Lung (tissue), 11 donors: ENCODE measurements at regions not wholly inside any gene's neighbourhood (a gene's known extent, or its start where the extent isn't known, plus 50 kb on each side); places are given as distances from the start of the nearest gene placed in this dataset.

Source experiments
- ATAC-seq: fragments of 200-7000 bp; cut with Tn5 transposase; one replicate; pipeline ENCODE4 v1.9.1; 2020; ENCODE audit warnings: moderate number of reproducible peaks; ENCODE audit not compliant: insufficient read depth, low FRiP score
- DNase-seq, 3 donors: peaks; one replicate each; pipeline ENCODE4 v3.0.0-alpha.2; 2013 to 2017
- H3K27ac ChIP-seq, 2 donors: one replicate each; pipeline ENCODE4 v1.5.1; 2013; ENCODE audit warnings: mild to moderate bottlenecking in 2 of 2, moderate library complexity in 2 of 2, control low read depth in 1 of 2, inconsistent platforms in 1 of 2, low read depth in 1 of 2, low read length in 1 of 2
- H3K27me3 ChIP-seq, 3 donors: one replicate each; pipeline ENCODE4 v1.5.1; 2013; ENCODE audit warnings: low read length in 2 of 3; ENCODE audit not compliant: control insufficient read depth in 3 of 3, insufficient read depth in 3 of 3
- H3K36me3 ChIP-seq, 4 donors: one replicate each; pipeline ENCODE4 v1.5.1; 2013; ENCODE audit warnings: low read length in 4 of 4, mild to moderate bottlenecking in 1 of 4, moderate library complexity in 1 of 4; ENCODE audit not compliant: control insufficient read depth in 4 of 4, insufficient read depth in 4 of 4
- H3K4me1 ChIP-seq, 5 donors: one replicate each; pipeline ENCODE4 v1.5.1; 2013; ENCODE audit warnings: low read length in 5 of 5, mild to moderate bottlenecking in 2 of 5, moderate library complexity in 1 of 5; ENCODE audit not compliant: control insufficient read depth in 5 of 5, insufficient read depth in 5 of 5
- H3K4me3 ChIP-seq: one replicate; pipeline ENCODE4 v1.5.1; 2013; ENCODE audit warnings: mild to moderate bottlenecking, control low read depth, moderate library complexity
- H3K9ac ChIP-seq, 2 donors: one replicate each; pipeline ENCODE4 v1.5.1; 2013; ENCODE audit warnings: low read length in 2 of 2, control low read depth in 1 of 2; ENCODE audit not compliant: insufficient read depth in 1 of 2
- H3K9me3 ChIP-seq, 4 donors: one replicate each; pipeline ENCODE4 v1.5.1; 2013; ENCODE audit warnings: low read length in 3 of 4, mild to moderate bottlenecking in 1 of 4, moderate library complexity in 1 of 4; ENCODE audit not compliant: control insufficient read depth in 4 of 4, insufficient read depth in 3 of 4
- WGBS, 2 donors: extraction: QIAGEN DNeasy Blood & Tissue Kit; methylation state at CpG; one replicate each; pipeline ENCODE4 v1.1.7; 2013; 5-methylcytosine and 5-hydroxymethylcytosine counted together
- TF ChIP-seq, protein P1 (sequence below): IDR thresholded peaks from 2 replicates; pipeline ENCODE4 v1.5.1; 2012; ENCODE audit warnings: mild to moderate bottlenecking; ENCODE audit errors: control extremely low read depth, extremely low read depth
- donor health status: control.
- donor health status: control.
- donor health status: Bipolar disorder and iron deficiency.
- donor health status: healthy.
- donor health status: DM: yes; HTN: yes; CAD: no.

DNA sequence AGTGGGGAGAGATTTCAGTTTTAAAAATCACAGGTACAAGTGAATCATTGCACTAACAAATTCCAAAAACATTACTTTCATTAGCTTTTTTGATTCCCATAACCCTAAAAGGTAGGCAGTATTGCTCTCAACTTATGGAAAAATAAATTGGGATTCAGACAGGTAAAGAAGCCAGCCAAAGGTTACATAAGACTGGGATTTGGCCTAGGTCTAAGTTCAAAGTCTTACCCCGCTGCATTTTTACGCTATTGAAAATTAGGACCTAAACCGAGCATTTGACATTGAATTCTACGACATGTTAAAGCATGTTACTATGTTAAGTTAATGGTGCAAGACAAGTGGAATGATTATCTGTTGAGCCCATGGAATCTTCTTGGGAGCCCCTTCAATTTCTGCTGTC lies 89.6 kb downstream of the ENC1 start:
- Histone ChIP-seq H3K4me3 (no peak overlapping the region), H3K4me1 (no peaks in the 10 kb centered on the region), H3K36me3 (no peaks in the 10 kb centered on the region), H3K9ac (no peak overlapping the region), H3K27me3 (no peaks in the 10 kb centered on the region), H3K27ac (no peak overlapping the region), H3K9me3 (no peaks in the 10 kb centered on the region)
- no peak for ATAC-seq
- DNase-seq = no peak
- whole genome bisulfite sequencing, 2 donors = 85 to 98% methylated on average over 4 of the region's 4 CpGs
- TF ChIP-seq, protein P1, sequence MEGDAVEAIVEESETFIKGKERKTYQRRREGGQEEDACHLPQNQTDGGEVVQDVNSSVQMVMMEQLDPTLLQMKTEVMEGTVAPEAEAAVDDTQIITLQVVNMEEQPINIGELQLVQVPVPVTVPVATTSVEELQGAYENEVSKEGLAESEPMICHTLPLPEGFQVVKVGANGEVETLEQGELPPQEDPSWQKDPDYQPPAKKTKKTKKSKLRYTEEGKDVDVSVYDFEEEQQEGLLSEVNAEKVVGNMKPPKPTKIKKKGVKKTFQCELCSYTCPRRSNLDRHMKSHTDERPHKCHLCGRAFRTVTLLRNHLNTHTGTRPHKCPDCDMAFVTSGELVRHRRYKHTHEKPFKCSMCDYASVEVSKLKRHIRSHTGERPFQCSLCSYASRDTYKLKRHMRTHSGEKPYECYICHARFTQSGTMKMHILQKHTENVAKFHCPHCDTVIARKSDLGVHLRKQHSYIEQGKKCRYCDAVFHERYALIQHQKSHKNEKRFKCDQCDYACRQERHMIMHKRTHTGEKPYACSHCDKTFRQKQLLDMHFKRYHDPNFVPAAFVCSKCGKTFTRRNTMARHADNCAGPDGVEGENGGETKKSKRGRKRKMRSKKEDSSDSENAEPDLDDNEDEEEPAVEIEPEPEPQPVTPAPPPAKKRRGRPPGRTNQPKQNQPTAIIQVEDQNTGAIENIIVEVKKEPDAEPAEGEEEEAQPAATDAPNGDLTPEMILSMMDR = no peak

DNA sequence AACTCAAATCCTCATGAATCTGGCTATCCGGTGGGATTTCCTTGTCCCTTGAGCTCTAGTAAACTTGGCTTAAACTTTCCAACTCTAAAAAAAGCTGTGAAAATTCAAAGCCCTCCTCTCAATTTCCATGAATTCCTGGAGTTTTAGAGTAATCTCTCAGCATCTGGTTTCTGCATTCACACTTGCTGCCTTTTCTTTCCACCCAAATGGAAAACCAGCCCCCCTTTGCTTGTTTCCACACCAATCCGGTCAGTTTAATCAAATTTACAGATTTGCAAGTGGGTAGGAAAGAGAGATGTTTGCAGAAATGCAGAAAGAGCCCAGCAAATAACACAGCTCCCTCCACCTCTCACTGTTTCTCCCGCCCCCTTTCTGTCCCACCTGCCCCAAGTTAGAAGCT lies 91.1 kb downstream of the ENC1 start:
- ATAC-seq (no peak), DNase-seq (no peak)
- Histone ChIP-seq H3K27ac (no peak overlapping the region), H3K36me3 (no peaks in the 10 kb centered on the region), H3K9me3 (no peaks in the 10 kb centered on the region), H3K4me1 (no peaks in the 10 kb centered on the region), H3K9ac (no peak overlapping the region), H3K27me3 (no peaks in the 10 kb centered on the region), H3K4me3 (no peak overlapping the region)
- 86 to 92% methylated on average over 3 of the region's 3 CpGs for WGBS, 2 donors
- TF ChIP-seq, protein P1 = no peak

DNA sequence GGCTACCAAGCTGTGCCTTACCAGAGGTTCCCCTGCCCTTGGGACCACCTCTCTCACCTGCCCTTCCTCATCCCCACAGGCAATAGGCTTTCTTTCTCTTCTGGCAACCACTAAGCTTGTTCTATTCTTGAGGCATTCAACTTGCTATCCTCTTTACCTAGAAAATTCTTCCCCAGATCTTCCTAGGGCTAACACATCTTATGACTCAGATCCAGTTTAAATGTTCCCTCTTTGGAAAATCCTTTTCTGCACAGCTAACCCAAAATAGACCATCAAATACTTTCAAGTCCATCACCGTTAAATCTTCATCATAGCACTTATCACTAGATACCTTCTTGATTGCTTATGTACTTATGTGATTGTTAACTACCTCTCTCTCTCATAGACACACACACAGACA lies 93.7 kb downstream of the ENC1 start:
- H3K27ac ChIP-seq = no peak overlapping the region
- TF ChIP-seq, protein P1 = no peak
- peaks cover 0 to 10% (median 3%) of the 10 kb centered on the region in 5 donors for H3K4me1 ChIP-seq
- no peak overlapping the region for H3K9ac ChIP-seq
- no peak for ATAC-seq
- no peak for DNase-seq
- H3K36me3 ChIP-seq = no peaks in the 10 kb centered on the region
- H3K9me3 ChIP-seq = no peaks in the 10 kb centered on the region
- H3K27me3 ChIP-seq = no peaks in the 10 kb centered on the region
- no peak overlapping the region for H3K4me3 ChIP-seq
- 91 to 96% methylated on average over 1 of the region's 1 CpG for WGBS, 2 donors

DNA sequence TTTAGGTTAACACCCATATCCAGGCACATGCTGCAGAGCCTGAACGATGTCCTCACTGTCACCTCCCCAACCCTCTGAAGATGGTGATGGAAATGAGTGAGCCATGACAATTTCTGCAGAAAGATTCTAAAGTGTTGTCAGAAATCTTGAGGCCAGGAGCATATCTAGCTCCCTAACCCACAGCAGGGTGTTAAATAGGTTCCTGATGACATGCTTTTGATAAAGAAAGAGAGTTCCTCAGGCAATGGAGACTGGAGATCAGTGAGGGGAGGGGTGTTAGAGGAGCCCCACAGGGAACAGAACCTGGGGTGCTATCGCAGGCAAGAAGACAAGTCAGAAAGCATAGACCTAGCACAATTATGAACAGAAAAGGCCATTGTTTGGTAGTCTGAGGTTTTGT lies 95.7 kb downstream of the ENC1 start:
- TF ChIP-seq, protein P1 = no peak
- ATAC-seq (no peak), DNase-seq (no peak)
- H3K4me3 ChIP-seq = no peak overlapping the region
- no peaks in the 10 kb centered on the region for H3K9me3 ChIP-seq
- WGBS, 2 donors = 93 to 98% methylated on average over 2 of the region's 2 CpGs
- H3K36me3 ChIP-seq = no peaks in the 10 kb centered on the region
- H3K4me1 ChIP-seq = peaks cover 0 to 20% (median 14%) of the 10 kb centered on the region in 5 donors
- no peak overlapping the region for H3K9ac ChIP-seq
- no peak overlapping the region for H3K27ac ChIP-seq
- no peaks in the 10 kb centered on the region for H3K27me3 ChIP-seq
